GM18499 (cell line): ENCODE measurements at regions not wholly inside any gene's neighbourhood (a gene's known extent, or its start where the extent isn't known, plus 50 kb on each side); places are given as distances from the start of the nearest gene placed in this dataset.
"Not testable (repeated sequence)": the region's sequence is repeated elsewhere in the genome, so short reads cannot be mapped to it uniquely, and the experiment has no call there.

Experiments
- ATAC-seq: cut with Tn5 transposase; IDR thresholded peaks from one replicate; pipeline ENCODE4 v1.9.1; 2021; ENCODE audit warnings: moderate number of reproducible peaks; ENCODE audit not compliant: insufficient read depth, unreplicated experiment

GRCh38 chr4:78660559-78660958 is 109.0 kb downstream of the ANXA3 start:
- no peak for ATAC-seq

GRCh38 chr4:78661086-78661690 is 109.6 kb downstream of the ANXA3 start:
- no peak for ATAC-seq

GRCh38 chr4:78661921-78662521 is 110.5 kb downstream of the ANXA3 start:
- ATAC-seq, result peak; percentile 74

- ATAC-seq, result no peak
Observed at GRCh38 chr4:78662658-78663057, 111.1 kb downstream of the ANXA3 start.

GRCh38 chr4:78664296-78664695 is 111.9 kb upstream of the BMP2K start:
- ATAC-seq, result not testable (repeated sequence)

- ATAC-seq, result no peak
Observed at GRCh38 chr4:78665216-78665770, 110.9 kb upstream of the BMP2K start.

GRCh38 chr4:78666830-78667258 is 109.3 kb upstream of the BMP2K start:
- ATAC-seq, result no peak

GRCh38 chr4:78667325-78667724 is 108.8 kb upstream of the BMP2K start:
- ATAC-seq, result no peak

- ATAC-seq, result peak; percentile 83
Observed at GRCh38 chr4:78667764-78668163, 108.4 kb upstream of the BMP2K start.

GRCh38 chr4:78669453-78669852 is 106.7 kb upstream of the BMP2K start:
- ATAC-seq, result no peak

GRCh38 chr4:78671903-78672815 is 104.0 kb upstream of the BMP2K start:
- no peak for ATAC-seq

GRCh38 chr4:78673337-78673736 is 102.8 kb upstream of the BMP2K start:
- ATAC-seq, result no peak

- no peak for ATAC-seq
Observed at GRCh38 chr4:78675325-78675724, 100.8 kb upstream of the BMP2K start.

- no peak for ATAC-seq
Observed at GRCh38 chr4:78682070-78682469, 94.1 kb upstream of the BMP2K start.

GRCh38 chr4:78683352-78683751 is 92.8 kb upstream of the BMP2K start:
- ATAC-seq, result no peak

- no peak for ATAC-seq
Observed at GRCh38 chr4:78684325-78685079, 91.6 kb upstream of the BMP2K start.

GRCh38 chr4:78687818-78688217 is 88.3 kb upstream of the BMP2K start:
- ATAC-seq, result no peak

GRCh38 chr4:78688366-78688765 is 87.8 kb upstream of the BMP2K start:
- no peak for ATAC-seq

GRCh38 chr4:78689261-78689660 is 86.9 kb upstream of the BMP2K start:
- ATAC-seq, result no peak

GRCh38 chr4:78689700-78690323 is 86.3 kb upstream of the BMP2K start:
- no peak for ATAC-seq
